A673 (cell line): ENCODE measurements at regions not wholly inside any gene's neighbourhood (a gene's known extent, or its start where the extent isn't known, plus 50 kb on each side); places are given as distances from the start of the nearest gene placed in this dataset.

Experiments used
- CTCF ChIP-seq: fragments of 300-800, 200-600 bp; sonication (generic); conservative IDR thresholded peaks from 2 replicates; pipeline ENCODE4 v1.5.1; 2017; ENCODE audit warnings: low read depth, mild to moderate bottlenecking, antibody characterized with exemption, low read length, moderate library complexity, mixed read lengths
- EZH2 ChIP-seq: fragments of 200-600 bp; sonication (generic); IDR thresholded peaks from 2 replicates; pipeline ENCODE4 v1.6.1; 2017; ENCODE audit warnings: borderline replicate concordance, low read depth, mild to moderate bottlenecking, mixed read lengths, antibody characterized with exemption, low read length; ENCODE audit not compliant: poor library complexity, severe bottlenecking

- TF ChIP-seq CTCF = no peak
- no peak for TF ChIP-seq EZH2
Observed at GRCh38 chr2:21427606-21428005, 303.8 kb downstream of the TDRD15 start.
